GM12873 (cell line): ENCODE measurements at regions not wholly inside any gene's neighbourhood (a gene's known extent, or its start where the extent isn't known, plus 50 kb on each side); places are given as distances from the start of the nearest gene placed in this dataset.

Source experiments
- CTCF ChIP-seq: IDR thresholded peaks from 2 replicates; pipeline ENCODE4 v1.5.1; 2012; ENCODE audit warnings: low read depth, mild to moderate bottlenecking, moderate library complexity, low read length, control low read depth; ENCODE audit not compliant: insufficient read depth; ENCODE audit errors: missing control alignments

- TF ChIP-seq CTCF: no peak
These were observed 65.3 kb downstream of the PRR18 start for GRCh38 chr6:166242888-166243287.

- peak; percentile 2 for TF ChIP-seq CTCF
These were observed 66.2 kb downstream of the PRR18 start for GRCh38 chr6:166241974-166242373.

- TF ChIP-seq CTCF: no peak
These were observed 67.3 kb downstream of the PRR18 start for GRCh38 chr6:166240889-166241288.

- no peak for TF ChIP-seq CTCF
These were observed 70.0 kb upstream of the TBXT start for GRCh38 chr6:166237617-166238016.

- TF ChIP-seq CTCF: no peak
These were observed 68.9 kb upstream of the TBXT start for GRCh38 chr6:166236596-166236995.

- TF ChIP-seq CTCF: no peak
These were observed 68.1 kb upstream of the TBXT start for GRCh38 chr6:166235666-166236292.

GRCh38 chr6:166228839-166229528 lies 61.3 kb upstream of the TBXT start:
- TF ChIP-seq CTCF: no peak
